AG09309 (cell line): ENCODE measurements at regions not wholly inside any gene's neighbourhood (a gene's known extent, or its start where the extent isn't known, plus 50 kb on each side); places are given as distances from the start of the nearest gene placed in this dataset.

Experiments
- DNase-seq: peaks from one replicate; pipeline ENCODE4 v3.0.0-alpha.2; 2010; ENCODE audit warnings: low read depth
- H3K4me3 ChIP-seq: 2 replicates; pipeline ENCODE4 v1.5.1; 2011; ENCODE audit warnings: mild to moderate bottlenecking, low read depth, low read length, moderate library complexity; ENCODE audit not compliant: control insufficient read depth
- TF ChIP-seq, protein P1 (sequence below): IDR thresholded peaks from 2 replicates; pipeline ENCODE4 v1.5.1; 2011; ENCODE audit warnings: mild to moderate bottlenecking, low read depth, low read length, inconsistent platforms; ENCODE audit not compliant: insufficient read depth, control insufficient read depth; ENCODE audit errors: missing control alignments

- no peak for DNase-seq
- no peak overlapping the region for H3K4me3 ChIP-seq
- TF ChIP-seq, protein P1, sequence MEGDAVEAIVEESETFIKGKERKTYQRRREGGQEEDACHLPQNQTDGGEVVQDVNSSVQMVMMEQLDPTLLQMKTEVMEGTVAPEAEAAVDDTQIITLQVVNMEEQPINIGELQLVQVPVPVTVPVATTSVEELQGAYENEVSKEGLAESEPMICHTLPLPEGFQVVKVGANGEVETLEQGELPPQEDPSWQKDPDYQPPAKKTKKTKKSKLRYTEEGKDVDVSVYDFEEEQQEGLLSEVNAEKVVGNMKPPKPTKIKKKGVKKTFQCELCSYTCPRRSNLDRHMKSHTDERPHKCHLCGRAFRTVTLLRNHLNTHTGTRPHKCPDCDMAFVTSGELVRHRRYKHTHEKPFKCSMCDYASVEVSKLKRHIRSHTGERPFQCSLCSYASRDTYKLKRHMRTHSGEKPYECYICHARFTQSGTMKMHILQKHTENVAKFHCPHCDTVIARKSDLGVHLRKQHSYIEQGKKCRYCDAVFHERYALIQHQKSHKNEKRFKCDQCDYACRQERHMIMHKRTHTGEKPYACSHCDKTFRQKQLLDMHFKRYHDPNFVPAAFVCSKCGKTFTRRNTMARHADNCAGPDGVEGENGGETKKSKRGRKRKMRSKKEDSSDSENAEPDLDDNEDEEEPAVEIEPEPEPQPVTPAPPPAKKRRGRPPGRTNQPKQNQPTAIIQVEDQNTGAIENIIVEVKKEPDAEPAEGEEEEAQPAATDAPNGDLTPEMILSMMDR: no peak
Observed at GRCh38 chr4:58961925-58962324, 1851.7 kb upstream of the IGFBP7 start.

- DNase-seq: no peak
- TF ChIP-seq, protein P1: no peak
- H3K4me3 ChIP-seq: no peak overlapping the region
Observed at GRCh38 chr4:58962424-58962823, 1852.2 kb upstream of the IGFBP7 start.

- TF ChIP-seq, protein P1: no peak
- H3K4me3 ChIP-seq: no peak overlapping the region
- no peak for DNase-seq
Observed at GRCh38 chr4:58981828-58982227, 1871.6 kb upstream of the IGFBP7 start.

DNA sequence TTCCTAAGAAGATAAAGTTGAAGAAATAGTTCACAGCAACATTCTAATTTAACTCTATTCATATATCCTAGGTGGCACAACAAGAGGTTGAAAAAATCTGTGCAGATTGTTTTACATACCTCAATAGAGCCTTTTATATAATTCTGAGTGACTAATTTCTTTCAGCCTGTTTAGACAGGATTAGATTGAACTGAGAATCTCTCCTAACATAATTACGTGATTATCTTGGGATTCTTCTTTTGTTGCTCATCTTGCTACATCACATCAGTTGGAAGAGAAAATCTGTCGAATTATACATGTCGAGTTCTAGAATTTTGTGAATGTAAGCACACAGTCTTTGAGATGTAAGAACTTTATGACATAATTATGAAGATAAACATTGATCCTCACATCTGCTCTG is 1873.7 kb upstream of the IGFBP7 start:
- no peak for DNase-seq
- no peak overlapping the region for H3K4me3 ChIP-seq
- TF ChIP-seq, protein P1: no peak

- no peak for DNase-seq
- TF ChIP-seq, protein P1: no peak
- H3K4me3 ChIP-seq: no peak overlapping the region
Observed at GRCh38 chr4:59002148-59002547, 1892.0 kb upstream of the IGFBP7 start.

GRCh38 chr4:59024257-59024656 is 1914.1 kb upstream of the IGFBP7 start:
- TF ChIP-seq, protein P1: no peak
- DNase-seq: no peak
- H3K4me3 ChIP-seq: no peak overlapping the region

GRCh38 chr4:59037812-59038211 is 1927.6 kb upstream of the IGFBP7 start:
- no peak for DNase-seq
- TF ChIP-seq, protein P1: no peak
- H3K4me3 ChIP-seq: no peak overlapping the region
